GM12878 (cell line): ENCODE measurements at regions not wholly inside any gene's neighbourhood (a gene's known extent, or its start where the extent isn't known, plus 50 kb on each side); places are given as distances from the start of the nearest gene placed in this dataset.

Experiments
- ATAC-seq: fragments of 200-7000 bp; cut with Tn5 transposase; 3 replicates; pipeline ENCODE4 v1.9.1; 2020; ENCODE audit warnings: mild to moderate bottlenecking, moderate library complexity
- BruUV-seq: library from RNA; stranded (reverse); fragments of 400-500 nt; replicated peaks from 2 replicates; lab custom pipeline; 2021; lab: Mats Ljungman, UMichigan
- CTCF ChIA-PET: fragments of 300-600 bp; sonication (Branson Sonifier 250); formaldehyde crosslinking; extraction: SDS; loops from one replicate; lab custom pipeline; 2021; ENCODE audit warnings: inconsistent platforms; lab: Yijun Ruan, JAX
- POLR2A ChIA-PET: fragments of 350-600 bp; formaldehyde crosslinking; extraction: SDS; loops from one replicate; lab custom pipeline; 2021; ENCODE audit warnings: inconsistent platforms; lab: Charles Lee
- RAD21 ChIA-PET: fragments of 300-600 bp; sonication (Branson Sonifier 250); formaldehyde crosslinking; loops from one replicate; lab custom pipeline; 2023; ENCODE audit warnings: antibody characterized with exemption; ENCODE audit not compliant: unreplicated experiment; lab: Charles Lee
- SMC1A ChIA-PET: fragments of 300-600 bp; sonication (Branson Sonifier 250); formaldehyde crosslinking; loops from one replicate; lab custom pipeline; 2023; ENCODE audit not compliant: unreplicated experiment, uncharacterized antibody; lab: Charles Lee
- DNase-seq: peaks from one replicate; pipeline ENCODE4 v3.0.0-alpha.2; 2011; ENCODE audit warnings: low read depth, low spot score
- FAIRE-seq: peaks from 3 replicates; lab custom pipeline; 2011; peaks lifted over from hg19 to GRCh38; lab: Jason Lieb, UNC
- H2AFZ ChIP-seq: 2 replicates; pipeline ENCODE4 v1.6.0; 2011; ENCODE audit warnings: low read depth, low read length, control low read depth; ENCODE audit not compliant: control insufficient read depth
- H3K27ac ChIP-seq: 2 replicates; pipeline ENCODE4 v1.5.1; 2011; ENCODE audit warnings: control low read depth; ENCODE audit not compliant: control insufficient read depth, insufficient read depth
- H3K27me3 ChIP-seq, 2 experiments: replicated peaks in 1 of 2; 2 replicates each; pipeline versions ENCODE4 v1.6.0 to v1.6.1; 2011; ENCODE audit warnings: low read length in 1 of 2; ENCODE audit not compliant: control insufficient read depth in 2 of 2, insufficient read depth in 2 of 2
- H3K36me3 ChIP-seq, 2 experiments: 2 replicates each; pipeline ENCODE4 v1.5.1; 2011; ENCODE audit warnings: low read length in 1 of 2; ENCODE audit not compliant: control insufficient read depth in 2 of 2, insufficient read depth in 2 of 2
- H3K4me1 ChIP-seq: 2 replicates; pipeline ENCODE4 v1.6.1; 2011; ENCODE audit warnings: mild to moderate bottlenecking, low read length, moderate library complexity, mixed read lengths; ENCODE audit not compliant: control insufficient read depth, insufficient read depth
- H3K4me2 ChIP-seq: 2 replicates; pipeline ENCODE4 v1.6.0; 2011; ENCODE audit warnings: control low read depth; ENCODE audit not compliant: control insufficient read depth, insufficient read depth
- H3K4me3 ChIP-seq: fragments of 200-600 bp; sonication (generic); 2 replicates; pipeline ENCODE4 v1.5.1; 2016
- H3K79me2 ChIP-seq: 2 replicates; pipeline ENCODE4 v1.6.0; 2011; ENCODE audit warnings: low read length; ENCODE audit not compliant: control insufficient read depth, insufficient read depth
- H3K9ac ChIP-seq: 2 replicates; pipeline ENCODE4 v1.8.0; 2011; ENCODE audit warnings: low read length, control low read depth, mixed read lengths; ENCODE audit not compliant: control insufficient read depth, insufficient read depth
- H3K9me3 ChIP-seq: replicated peaks from 3 replicates; pipeline ENCODE4 v1.5.1; 2011; ENCODE audit warnings: mild to moderate bottlenecking, low read length; ENCODE audit not compliant: control insufficient read depth, insufficient read depth
- H4K20me1 ChIP-seq: 2 replicates; pipeline ENCODE4 v1.6.0; 2011; ENCODE audit not compliant: control insufficient read depth, insufficient read depth
- CBFB ChIP-seq: IDR thresholded peaks from 2 replicates; pipeline ENCODE4 v1.6.1; 2016; ENCODE audit warnings: antibody characterized with exemption, low read depth
- MYB ChIP-seq: fragments of 150-350 bp; IDR thresholded peaks from 2 replicates; pipeline ENCODE4 v1.6.1; 2014; ENCODE audit warnings: mild to moderate bottlenecking, low read depth, low read length, borderline replicate concordance
- RBBP5 ChIP-seq: fragments of 200-600 bp; sonication (generic); conservative IDR thresholded peaks from 2 replicates; pipeline ENCODE4 v1.6.1; 2016
- RFX5 ChIP-seq: IDR thresholded peaks from 2 replicates; pipeline ENCODE4 v1.6.1; 2011; ENCODE audit warnings: low read depth, low read length, improper control_type of control experiment
- RUNX3 ChIP-seq: IDR thresholded peaks from 2 replicates; pipeline ENCODE4 v1.6.1; 2012; ENCODE audit warnings: low read length, inconsistent platforms
- TARDBP ChIP-seq: IDR thresholded peaks from 2 replicates; pipeline ENCODE4 v1.6.1; 2016; ENCODE audit warnings: borderline replicate concordance
- TCF7 ChIP-seq: IDR thresholded peaks from 2 replicates; pipeline ENCODE4 v1.6.1; 2014; ENCODE audit warnings: antibody characterized with exemption, borderline replicate concordance
- WRNIP1 ChIP-seq: IDR thresholded peaks from 2 replicates; pipeline ENCODE4 v1.6.1; 2011; ENCODE audit warnings: low read depth, low read length, improper control_type of control experiment, borderline replicate concordance
- ZBED1 ChIP-seq: IDR thresholded peaks from 2 replicates; pipeline ENCODE4 v1.6.1; 2016; ENCODE audit warnings: borderline replicate concordance
- ZNF207 ChIP-seq: fragments of 450-650 bp; IDR thresholded peaks from 2 replicates; pipeline ENCODE4 v1.6.1; 2014; ENCODE audit warnings: antibody characterized with exemption, mild to moderate bottlenecking, borderline replicate concordance
- ZSCAN29 ChIP-seq: fragments of 450-650 bp; IDR thresholded peaks from 2 replicates; pipeline ENCODE4 v1.6.1; 2017; ENCODE audit warnings: mild to moderate bottlenecking, moderate library complexity
- WGBS: methylation state at CpG from one replicate; pipeline ENCODE4 v1.1.6; 2016; ENCODE audit warnings: low lambda C conversion rate; ENCODE audit not compliant: insufficient replicate concordance, insufficient coverage; ENCODE audit errors: missing lambda C conversion rate; 5-methylcytosine and 5-hydroxymethylcytosine counted together
- in situ Hi-C: fragments of 300-500 bp; cut with MboI; formaldehyde crosslinking; loops from 9 replicates; pipeline ENCODE4 v1.14.3; 2018; ENCODE audit warnings: mixed read lengths
- intact Hi-C: fragments of 100-400 bp; cut with micrococcal nuclease; formaldehyde crosslinking; loops from one replicate; pipeline ENCODE4 v1.14.2; 2022; ENCODE audit not compliant: unreplicated experiment
- TF ChIP-seq, protein P1 (sequence below): IDR thresholded peaks from 2 replicates; pipeline ENCODE4 v1.6.1; 2012; ENCODE audit warnings: mild to moderate bottlenecking, low read depth, low read length
- TF ChIP-seq, protein P2 (sequence below): fragments of 450-650 bp; IDR thresholded peaks from 2 replicates; pipeline ENCODE4 v1.6.1; 2017; ENCODE audit warnings: mild to moderate bottlenecking

DNA sequence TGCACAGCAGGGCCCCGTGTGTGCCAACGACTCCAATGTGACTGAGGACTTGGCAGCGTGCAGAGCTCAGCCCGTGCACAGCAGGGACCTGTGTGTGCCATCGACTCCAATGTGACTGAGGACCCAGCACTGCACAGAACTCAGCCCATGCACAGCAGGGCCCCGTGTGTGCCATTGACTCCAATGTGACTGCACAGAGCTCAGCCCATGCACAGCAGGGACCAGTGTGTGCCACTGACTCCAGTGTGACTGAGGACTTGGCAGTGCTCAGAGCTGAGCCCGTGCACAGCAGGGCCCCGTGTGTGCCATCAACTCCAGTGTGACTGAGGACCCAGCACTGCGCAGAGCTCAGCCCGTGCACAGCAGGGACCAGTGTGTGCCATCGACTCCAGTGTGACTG lies 347.8 kb upstream of the B3GAT1 start:
- no TSS peak for BruUV-seq
- H3K4me1 ChIP-seq, result no peaks in the 10 kb centered on the region
- intact Hi-C loops (no loop called here), in situ Hi-C loops (no loop called here)
- H3K4me3 ChIP-seq, result no peak overlapping the region
- no peak overlapping the region for H3K9ac ChIP-seq
- no peak for ATAC-seq
- ChIA-PET POLR2A (no interaction called here), CTCF (no interaction called here), SMC1A (no interaction called here), RAD21 (no interaction called here)
- H3K79me2 ChIP-seq, result no peaks in the 10 kb centered on the region
- no peak for DNase-seq
- H4K20me1 ChIP-seq, result no peaks in the 10 kb centered on the region
- no peaks in the 10 kb centered on the region for H3K9me3 ChIP-seq
- no peak for FAIRE-seq
- H3K27me3 ChIP-seq, result no peaks in the 10 kb centered on the region; a peak in 1 of 4 replicates
- 4% methylated on average over 10 of the region's 11 CpGs for WGBS
- TF ChIP-seq RFX5 (no peak), ZSCAN29 (no peak), ZNF207 (no peak), RUNX3 (no peak), MYB (no peak), CBFB (no peak), TCF7 (no peak), RBBP5 (no peak), WRNIP1 (no peak), ZBED1 (no peak), TARDBP (no peak)
- TF ChIP-seq, protein P1, sequence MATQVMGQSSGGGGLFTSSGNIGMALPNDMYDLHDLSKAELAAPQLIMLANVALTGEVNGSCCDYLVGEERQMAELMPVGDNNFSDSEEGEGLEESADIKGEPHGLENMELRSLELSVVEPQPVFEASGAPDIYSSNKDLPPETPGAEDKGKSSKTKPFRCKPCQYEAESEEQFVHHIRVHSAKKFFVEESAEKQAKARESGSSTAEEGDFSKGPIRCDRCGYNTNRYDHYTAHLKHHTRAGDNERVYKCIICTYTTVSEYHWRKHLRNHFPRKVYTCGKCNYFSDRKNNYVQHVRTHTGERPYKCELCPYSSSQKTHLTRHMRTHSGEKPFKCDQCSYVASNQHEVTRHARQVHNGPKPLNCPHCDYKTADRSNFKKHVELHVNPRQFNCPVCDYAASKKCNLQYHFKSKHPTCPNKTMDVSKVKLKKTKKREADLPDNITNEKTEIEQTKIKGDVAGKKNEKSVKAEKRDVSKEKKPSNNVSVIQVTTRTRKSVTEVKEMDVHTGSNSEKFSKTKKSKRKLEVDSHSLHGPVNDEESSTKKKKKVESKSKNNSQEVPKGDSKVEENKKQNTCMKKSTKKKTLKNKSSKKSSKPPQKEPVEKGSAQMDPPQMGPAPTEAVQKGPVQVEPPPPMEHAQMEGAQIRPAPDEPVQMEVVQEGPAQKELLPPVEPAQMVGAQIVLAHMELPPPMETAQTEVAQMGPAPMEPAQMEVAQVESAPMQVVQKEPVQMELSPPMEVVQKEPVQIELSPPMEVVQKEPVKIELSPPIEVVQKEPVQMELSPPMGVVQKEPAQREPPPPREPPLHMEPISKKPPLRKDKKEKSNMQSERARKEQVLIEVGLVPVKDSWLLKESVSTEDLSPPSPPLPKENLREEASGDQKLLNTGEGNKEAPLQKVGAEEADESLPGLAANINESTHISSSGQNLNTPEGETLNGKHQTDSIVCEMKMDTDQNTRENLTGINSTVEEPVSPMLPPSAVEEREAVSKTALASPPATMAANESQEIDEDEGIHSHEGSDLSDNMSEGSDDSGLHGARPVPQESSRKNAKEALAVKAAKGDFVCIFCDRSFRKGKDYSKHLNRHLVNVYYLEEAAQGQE, result no peak
- TF ChIP-seq, protein P2, sequence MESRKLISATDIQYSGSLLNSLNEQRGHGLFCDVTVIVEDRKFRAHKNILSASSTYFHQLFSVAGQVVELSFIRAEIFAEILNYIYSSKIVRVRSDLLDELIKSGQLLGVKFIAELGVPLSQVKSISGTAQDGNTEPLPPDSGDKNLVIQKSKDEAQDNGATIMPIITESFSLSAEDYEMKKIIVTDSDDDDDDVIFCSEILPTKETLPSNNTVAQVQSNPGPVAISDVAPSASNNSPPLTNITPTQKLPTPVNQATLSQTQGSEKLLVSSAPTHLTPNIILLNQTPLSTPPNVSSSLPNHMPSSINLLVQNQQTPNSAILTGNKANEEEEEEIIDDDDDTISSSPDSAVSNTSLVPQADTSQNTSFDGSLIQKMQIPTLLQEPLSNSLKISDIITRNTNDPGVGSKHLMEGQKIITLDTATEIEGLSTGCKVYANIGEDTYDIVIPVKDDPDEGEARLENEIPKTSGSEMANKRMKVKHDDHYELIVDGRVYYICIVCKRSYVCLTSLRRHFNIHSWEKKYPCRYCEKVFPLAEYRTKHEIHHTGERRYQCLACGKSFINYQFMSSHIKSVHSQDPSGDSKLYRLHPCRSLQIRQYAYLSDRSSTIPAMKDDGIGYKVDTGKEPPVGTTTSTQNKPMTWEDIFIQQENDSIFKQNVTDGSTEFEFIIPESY, result no peak
- H3K27ac ChIP-seq, result no peak overlapping the region
- H3K36me3 ChIP-seq, result no peaks in the 10 kb centered on the region
- H3K4me2 ChIP-seq, result no peak overlapping the region
- H2AFZ ChIP-seq, result no peak overlapping the region
